ENCODE measurements at regions not wholly inside any gene's neighbourhood (a gene's known extent, or its start where the extent isn't known, plus 50 kb on each side); places are given as distances from the start of the nearest gene placed in this dataset.

- no peak for DNase-seq (ENCODE audit: low read depth, low spot score)
- Histone ChIP-seq H3K9ac (replicated peaks; ENCODE audit: extremely low read depth, insufficient read depth, low read length) (no peak overlapping the region), H4K20me1 (replicated peaks; ENCODE audit: control insufficient read depth, extremely low read depth, insufficient read depth, low read length) (no peaks in the 10 kb centered on the region), H3K9me3 (replicated peaks; ENCODE audit: control insufficient read depth, insufficient read depth, low read length) (peaks cover 2% of the 10 kb centered on the region), H3K9me1 (replicated peaks; ENCODE audit: control insufficient read depth, extremely low read depth, insufficient read depth, low read length) (no peaks in the 10 kb centered on the region), H2AFZ (ENCODE audit: low read depth, low read length) (no peak overlapping the region), H3K27ac (ENCODE audit: insufficient read depth, low read depth, low read length) (no peak overlapping the region), H3K79me2 (ENCODE audit: control insufficient read depth, insufficient read depth, low read length) (no peaks in the 10 kb centered on the region), H3K4me2 (ENCODE audit: insufficient read depth, low read length) (no peak overlapping the region), H3K27me3 (ENCODE audit: control insufficient read depth in 2 of 2, insufficient read depth in 2 of 2, low read length in 2 of 2) (no peaks in the 10 kb centered on the region), H3K4me1 (ENCODE audit: control insufficient read depth, extremely low read depth, insufficient read depth, low read length) (no peaks in the 10 kb centered on the region), H3K4me3 (replicated peaks in 1 of 3; ENCODE audit: insufficient read depth in 1 of 3, low read depth in 1 of 3, low read length in 3 of 3) (no peak overlapping the region), H3K36me3 (ENCODE audit: control insufficient read depth in 2 of 2, extremely low read depth in 1 of 2, insufficient read depth in 2 of 2, low read length in 2 of 2) (no peaks in the 10 kb centered on the region)
- dilution Hi-C loops (cut with MboI; ENCODE audit: extremely low pct_ligation_motif_present, low sequenced_read_pairs) = no loop called here
- TF ChIP-seq JUN (IDR thresholded peaks at IDR 0.05; ENCODE audit: borderline replicate concordance, insufficient read depth, insufficient read length, low read depth) (no peak), MYC (IDR thresholded peaks at IDR 0.05; ENCODE audit: low read depth, low read length) (no peak), CTCF (IDR thresholded peaks at IDR 0.05; ENCODE audit: extremely low read depth in 1 of 2, insufficient read depth in 1 of 2, low read depth in 1 of 2, low read length in 2 of 2) (no peak)
- intact Hi-C loops (cut with micrococcal nuclease) = no loop called here
- no peak for FAIRE-seq
- BruUV-seq (replicated peaks) = no TSS peak
- CTCF ChIA-PET = interaction anchor here (0.9 kb wide), 1 partner anchor 13 kb away, joined by 3 read pairs; no protein-coding TSS in a partner anchor
- POLR2A ChIA-PET = no interaction called here
Measured at GRCh38 chr5:50575740-50576139, 90.7 kb upstream of the PARP8 start.

- CTCF ChIA-PET = interaction anchor here (0.9 kb wide), 1 partner anchor 13 kb away, joined by 3 read pairs; no protein-coding TSS in a partner anchor
- H3K36me3 ChIP-seq (ENCODE audit: control insufficient read depth in 2 of 2, extremely low read depth in 1 of 2, insufficient read depth in 2 of 2, low read length in 2 of 2) = no peaks in the 10 kb centered on the region
- H3K79me2 ChIP-seq (ENCODE audit: control insufficient read depth, insufficient read depth, low read length) = no peaks in the 10 kb centered on the region
- H3K4me1 ChIP-seq (ENCODE audit: control insufficient read depth, extremely low read depth, insufficient read depth, low read length) = no peaks in the 10 kb centered on the region
- H4K20me1 ChIP-seq (replicated peaks; ENCODE audit: control insufficient read depth, extremely low read depth, insufficient read depth, low read length) = no peaks in the 10 kb centered on the region
- no peak overlapping the region for H2AFZ ChIP-seq (ENCODE audit: low read depth, low read length)
- intact Hi-C loops (cut with micrococcal nuclease) = no loop called here
- H3K9me1 ChIP-seq (replicated peaks; ENCODE audit: control insufficient read depth, extremely low read depth, insufficient read depth, low read length) = no peaks in the 10 kb centered on the region
- H3K9me3 ChIP-seq (replicated peaks; ENCODE audit: control insufficient read depth, insufficient read depth, low read length) = peaks cover 2% of the 10 kb centered on the region
- no peak overlapping the region for H3K9ac ChIP-seq (replicated peaks; ENCODE audit: extremely low read depth, insufficient read depth, low read length)
- dilution Hi-C loops (cut with MboI; ENCODE audit: extremely low pct_ligation_motif_present, low sequenced_read_pairs) = no loop called here
- BruUV-seq (replicated peaks) = no TSS peak
- POLR2A ChIA-PET = no interaction called here
- no peak for DNase-seq (ENCODE audit: low read depth, low spot score)
- H3K27ac ChIP-seq (ENCODE audit: insufficient read depth, low read depth, low read length) = no peak overlapping the region
- no peak for FAIRE-seq
- no peak overlapping the region for H3K4me3 ChIP-seq (replicated peaks in 1 of 3; ENCODE audit: insufficient read depth in 1 of 3, low read depth in 1 of 3, low read length in 3 of 3)
- no peaks in the 10 kb centered on the region for H3K27me3 ChIP-seq (ENCODE audit: control insufficient read depth in 2 of 2, insufficient read depth in 2 of 2, low read length in 2 of 2)
- H3K4me2 ChIP-seq (ENCODE audit: insufficient read depth, low read length) = no peak overlapping the region
- TF ChIP-seq FOS (IDR thresholded peaks at IDR 0.05; ENCODE audit: borderline replicate concordance, insufficient read depth, low read length) (no peak), EZH2 (IDR thresholded peaks at IDR 0.05; ENCODE audit: borderline replicate concordance, low read depth, low read length, severe bottlenecking) (no peak), GATA2 (IDR thresholded peaks at IDR 0.05; ENCODE audit: insufficient read depth, insufficient read length, low read depth, low read length) (no peak), POLR2A (IDR thresholded peaks at IDR 0.05; ENCODE audit: low read depth, low read length) (no peak)
Measured at GRCh38 chr5:50576265-50576664, 90.2 kb upstream of the PARP8 start.

Data from endothelial cell of umbilical vein (primary cell).